Suppressor macrophage treated with lipopolysaccharide for 1 hour (primary cell): ENCODE measurements at regions not wholly inside any gene's neighbourhood (a gene's known extent, or its start where the extent isn't known, plus 50 kb on each side); places are given as distances from the start of the nearest gene placed in this dataset.

Source experiments
- DNase-seq, 3 donors: peaks; one replicate each; pipeline ENCODE4 v3.0.0-alpha.2; 2020 to 2022

- no peak for DNase-seq
These were observed 99.7 kb upstream of the VPREB1 start for GRCh38 chr22:22144858-22145257.

- no peak for DNase-seq
These were observed 101.1 kb upstream of the VPREB1 start for GRCh38 chr22:22143448-22143847.

GRCh38 chr22:22142661-22143060 lies 101.9 kb upstream of the VPREB1 start:
- no peak for DNase-seq

- DNase-seq: no peak
These were observed 102.6 kb upstream of the VPREB1 start for GRCh38 chr22:22141771-22142591.

GRCh38 chr22:22141031-22141430 lies 103.6 kb upstream of the VPREB1 start:
- no peak for DNase-seq

GRCh38 chr22:22139364-22139763 lies 105.2 kb upstream of the VPREB1 start:
- no peak for DNase-seq

- DNase-seq: no peak
These were observed 105.7 kb upstream of the VPREB1 start for GRCh38 chr22:22138915-22139314.

GRCh38 chr22:22137891-22138290 lies 106.7 kb upstream of the VPREB1 start:
- DNase-seq: no peak

GRCh38 chr22:22133910-22134309 lies 110.7 kb upstream of the VPREB1 start:
- no peak for DNase-seq

- no peak for DNase-seq
These were observed 113.5 kb upstream of the VPREB1 start for GRCh38 chr22:22130953-22131608.

- no peak for DNase-seq
These were observed 115.2 kb upstream of the VPREB1 start for GRCh38 chr22:22129387-22129786.

GRCh38 chr22:22128440-22128839 lies 116.1 kb upstream of the VPREB1 start:
- DNase-seq: no peak

GRCh38 chr22:22127100-22127499 lies 117.5 kb upstream of the VPREB1 start:
- DNase-seq: no peak

GRCh38 chr22:22125579-22126468 lies 118.8 kb upstream of the VPREB1 start:
- peak in 1 of 3 donors; percentile 14 for DNase-seq

GRCh38 chr22:22125028-22125578 lies 119.5 kb upstream of the VPREB1 start:
- DNase-seq: peak in 1 of 3 donors; percentile 13

GRCh38 chr22:22124374-22124773 lies 120.2 kb upstream of the VPREB1 start:
- DNase-seq: peak in 1 of 3 donors; percentile 9

- peak in 1 of 3 donors; percentile 16 for DNase-seq
These were observed 120.7 kb upstream of the VPREB1 start for GRCh38 chr22:22123960-22124278.

GRCh38 chr22:22123118-22123959 lies 121.2 kb upstream of the VPREB1 start:
- DNase-seq: peak in 1 of 3 donors; percentile 17

- peak in 1 of 3 donors; percentile 17 for DNase-seq
These were observed 122.1 kb upstream of the VPREB1 start for GRCh38 chr22:22122348-22123117.

GRCh38 chr22:22121445-22121844 lies 123.1 kb upstream of the VPREB1 start:
- peak in 1 of 3 donors; percentile 16 for DNase-seq

GRCh38 chr22:22120160-22120559 lies 124.4 kb upstream of the VPREB1 start:
- peak in 1 of 3 donors; percentile 14 for DNase-seq
